H1 (cell line): ENCODE measurements at regions not wholly inside any gene's neighbourhood (a gene's known extent, or its start where the extent isn't known, plus 50 kb on each side); places are given as distances from the start of the nearest gene placed in this dataset.

Source experiments
- CTCF ChIA-PET: fragments of 300-600 bp; sonication (Branson Sonifier 250); formaldehyde crosslinking; loops from one replicate; lab custom pipeline; 2021; ENCODE audit not compliant: partially characterized antibody; lab: Charles Lee
- POLR2A ChIA-PET: fragments of 300-600 bp; sonication (Branson Sonifier 250); formaldehyde crosslinking; loops from one replicate; lab custom pipeline; 2021; ENCODE audit warnings: inconsistent platforms; ENCODE audit not compliant: partially characterized antibody; lab: Charles Lee
- DNase-seq, 2 experiments: peaks; one replicate each; pipeline versions ENCODE4 v3.0.0 to v3.0.0-alpha.2; 2010 to 2022; ENCODE audit warnings: low spot score in 2 of 2, low read depth in 1 of 2, mixed read lengths in 1 of 2
- FAIRE-seq: peaks from 2 replicates; lab custom pipeline; 2011; peaks lifted over from hg19 to GRCh38; lab: Jason Lieb, UNC
- H2AFZ ChIP-seq: 2 replicates; pipeline ENCODE4 v1.8.1; 2012; ENCODE audit warnings: low read length, inconsistent platforms
- H2AK5ac ChIP-seq: 2 replicates; pipeline ENCODE4 v1.6.1; 2013; ENCODE audit warnings: low read depth, low read length
- H2BK120ac ChIP-seq: replicated peaks from 2 replicates; pipeline ENCODE3; 2013; ENCODE audit warnings: low read depth, low read length, inconsistent platforms
- H2BK12ac ChIP-seq: 2 replicates; pipeline ENCODE4 v1.6.1; 2013; ENCODE audit warnings: low read depth, low read length
- H2BK15ac ChIP-seq: 2 replicates; pipeline ENCODE4 v1.6.1; 2013; ENCODE audit warnings: low read length
- H2BK20ac ChIP-seq: 2 replicates; pipeline ENCODE4 v1.6.1; 2013; ENCODE audit warnings: low read length
- H2BK5ac ChIP-seq: 2 replicates; pipeline ENCODE4 v1.6.1; 2013; ENCODE audit warnings: low read depth, low read length
- H3K14ac ChIP-seq: 2 replicates; pipeline ENCODE4 v1.6.1; 2013; ENCODE audit warnings: inconsistent platforms; ENCODE audit not compliant: insufficient read length
- H3K18ac ChIP-seq: 2 replicates; pipeline ENCODE4 v1.6.1; 2013; ENCODE audit warnings: low read length; ENCODE audit errors: extremely low read depth
- H3K23ac ChIP-seq: 2 replicates; pipeline ENCODE4 v1.6.1; 2013; ENCODE audit warnings: inconsistent platforms; ENCODE audit not compliant: insufficient read length
- H3K23me2 ChIP-seq: 2 replicates; pipeline ENCODE4 v1.6.1; 2013; ENCODE audit warnings: low read depth, low read length
- H3K27ac ChIP-seq: 2 replicates; pipeline ENCODE4 v1.6.1; 2011; ENCODE audit warnings: low read depth, low read length, inconsistent platforms
- H3K27me3 ChIP-seq, 4 experiments: replicated peaks in 1 of 4; 1 replicate in 1 of 4; 2 replicates in 3 of 4; pipeline versions ENCODE4 v1.6.1 to v1.8.1; 2011 to 2013; ENCODE audit warnings: low read length in 3 of 4, mild to moderate bottlenecking in 3 of 4, inconsistent platforms in 2 of 4, mixed read lengths in 2 of 4, moderate library complexity in 1 of 4; ENCODE audit not compliant: control insufficient read depth in 3 of 4, insufficient read depth in 3 of 4; ENCODE audit errors: extremely low read depth in 1 of 4
- H3K36me3 ChIP-seq, 4 experiments: 2 replicates each; pipeline versions ENCODE4 v1.6.1 to v1.8.1; 2011 to 2013; ENCODE audit warnings: mild to moderate bottlenecking in 4 of 4, low read length in 3 of 4, moderate library complexity in 2 of 4, control low read depth in 1 of 4, inconsistent platforms in 1 of 4; ENCODE audit not compliant: insufficient read depth in 4 of 4, control insufficient read depth in 2 of 4
- H3K4ac ChIP-seq: replicated peaks from 2 replicates; pipeline ENCODE3; 2013; ENCODE audit warnings: low read length, low read depth, mixed read lengths, inconsistent platforms; ENCODE audit not compliant: insufficient read length
- H3K4me1 ChIP-seq, 4 experiments: replicated peaks in 1 of 4; 1 replicate in 1 of 4; 2 replicates in 3 of 4; pipeline versions ENCODE4 v1.6.1 to v1.8.1; 2011 to 2013; ENCODE audit warnings: low read length in 3 of 4, inconsistent platforms in 2 of 4, mixed read lengths in 1 of 4; ENCODE audit not compliant: insufficient read depth in 4 of 4, control insufficient read depth in 3 of 4
- H3K4me2 ChIP-seq, 2 experiments: 2 replicates each; pipeline versions ENCODE4 v1.6.1 to v1.8.1; 2011 to 2013; ENCODE audit warnings: low read depth in 2 of 2, low read length in 2 of 2, control low read depth in 1 of 2, inconsistent platforms in 1 of 2, mild to moderate bottlenecking in 1 of 2; ENCODE audit not compliant: insufficient read depth in 1 of 2
- H3K4me3 ChIP-seq, 4 experiments: fragments of 200-600, 300-600 bp in 1 of 4; sonication (generic), shearing (Covaris generic), sonication (Bioruptor Twin) in 1 of 4; 2 replicates each; pipeline versions ENCODE4 v1.5.1 to v1.8.1; 2011 to 2016; ENCODE audit warnings: low read length in 4 of 4, low read depth in 3 of 4, control low read depth in 2 of 4, inconsistent platforms in 2 of 4, mild to moderate bottlenecking in 2 of 4, mixed read lengths in 1 of 4, moderate library complexity in 1 of 4; ENCODE audit not compliant: insufficient read depth in 2 of 4; ENCODE audit errors: extremely low read depth in 1 of 4
- H3K56ac ChIP-seq: replicated peaks from 2 replicates; pipeline ENCODE3; 2013; ENCODE audit warnings: low read depth, mild to moderate bottlenecking, mixed read lengths, low read length, inconsistent platforms; ENCODE audit not compliant: insufficient read length
- H3K79me1 ChIP-seq: 2 replicates; pipeline ENCODE4 v1.6.1; 2013; ENCODE audit warnings: low read depth, low read length, control low read depth
- H3K79me2 ChIP-seq, 2 experiments: 2 replicates each; pipeline versions ENCODE4 v1.6.1 to v1.8.1; 2012 to 2013; ENCODE audit warnings: low read length in 2 of 2, mild to moderate bottlenecking in 2 of 2, inconsistent platforms in 1 of 2; ENCODE audit not compliant: insufficient read depth in 2 of 2, control insufficient read depth in 1 of 2
- H3K9ac ChIP-seq, 4 experiments: replicated peaks in 1 of 4; 1 replicate in 1 of 4; 2 replicates in 3 of 4; pipeline versions ENCODE4 v1.6.1 to v1.8.1; 2011 to 2013; ENCODE audit warnings: low read depth in 3 of 4, low read length in 3 of 4, control low read depth in 2 of 4, mild to moderate bottlenecking in 2 of 4, moderate library complexity in 2 of 4, inconsistent platforms in 1 of 4; ENCODE audit errors: extremely low read depth in 1 of 4
- H3K9me3 ChIP-seq, 2 experiments: 2 replicates each; pipeline versions ENCODE4 v1.6.1 to v1.8.1; 2012 to 2013; ENCODE audit warnings: mild to moderate bottlenecking in 2 of 2, moderate library complexity in 2 of 2, control low read depth in 1 of 2, inconsistent platforms in 1 of 2, low read depth in 1 of 2, low read length in 1 of 2, mixed read lengths in 1 of 2; ENCODE audit not compliant: insufficient read depth in 2 of 2
- H4K20me1 ChIP-seq, 2 experiments: replicated peaks in 1 of 2; 2 replicates each; pipeline versions ENCODE3 to v1.8.1; 2011 to 2013; ENCODE audit warnings: inconsistent platforms in 2 of 2, low read length in 2 of 2, mild to moderate bottlenecking in 1 of 2; ENCODE audit not compliant: insufficient read depth in 2 of 2, control insufficient read depth in 1 of 2
- H4K5ac ChIP-seq: 2 replicates; pipeline ENCODE4 v1.6.1; 2013; ENCODE audit warnings: low read length, low read depth, mixed read lengths, inconsistent platforms; ENCODE audit not compliant: insufficient read length
- H4K8ac ChIP-seq: 2 replicates; pipeline ENCODE4 v1.8.0; 2013; ENCODE audit warnings: mild to moderate bottlenecking, moderate library complexity, low read length, inconsistent platforms; ENCODE audit not compliant: insufficient read depth; ENCODE audit errors: extremely low read depth
- H4K91ac ChIP-seq: replicated peaks from 2 replicates; pipeline ENCODE3; 2013; ENCODE audit warnings: low read length, mixed read lengths, inconsistent platforms; ENCODE audit not compliant: insufficient read length
- CBX5 ChIP-seq: fragments of 300-800, 300-1000 bp; sonication (generic); IDR thresholded peaks from 2 replicates; pipeline ENCODE4 v1.7.1; 2016; ENCODE audit warnings: antibody characterized with exemption, low read length, low read depth
- JUN ChIP-seq: IDR thresholded peaks from 2 replicates; pipeline ENCODE4 v1.6.1; 2011; ENCODE audit warnings: low read depth, mild to moderate bottlenecking, improper control_type of control experiment, low read length
- SUZ12 ChIP-seq: fragments of 200-600 bp; sonication (generic); IDR thresholded peaks from 2 replicates; pipeline ENCODE4 v1.6.1; 2012; ENCODE audit warnings: mild to moderate bottlenecking, inconsistent platforms, low read length, moderate library complexity, mixed read lengths
- WGBS, 2 experiments: shearing (Covaris generic) in 1 of 2; methylation state at CpG; one replicate each; pipeline versions ENCODE4 v1.1.6 to v1.1.7; 2013 to 2015; ENCODE audit warnings: low lambda C conversion rate in 2 of 2, mixed read lengths in 2 of 2, inconsistent platforms in 1 of 2, low coverage in 1 of 2, missing lambda C conversion rate in 1 of 2; ENCODE audit not compliant: insufficient replicate concordance in 2 of 2, insufficient coverage in 1 of 2, insufficient read length in 1 of 2; ENCODE audit errors: extremely low coverage in 1 of 2, missing lambda C conversion rate in 1 of 2; 5-methylcytosine and 5-hydroxymethylcytosine counted together

DNA sequence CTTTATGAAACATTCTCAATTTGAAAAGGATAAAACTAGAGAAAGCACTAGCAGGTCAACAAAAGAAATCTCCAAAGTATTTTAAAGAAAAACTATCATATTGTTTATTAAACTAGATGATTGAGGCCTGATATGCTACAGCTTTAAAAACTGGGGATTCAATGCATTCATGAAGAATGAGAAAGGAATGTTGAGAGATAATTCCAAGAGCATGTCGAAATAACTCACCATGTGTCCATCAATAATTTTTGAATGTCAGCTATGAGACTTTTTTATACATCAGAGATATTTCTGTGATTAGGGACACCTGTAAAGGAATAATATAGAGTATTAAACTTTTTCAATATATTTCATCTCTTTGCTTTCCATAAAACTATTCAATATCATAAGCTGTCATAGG is 376.9 kb upstream of the REG3G start:
- Histone ChIP-seq H3K79me1 (no peaks in the 10 kb centered on the region), H2BK15ac (no peak overlapping the region), H3K27me3 (no peaks in the 10 kb centered on the region), H4K8ac (no peak overlapping the region), H3K56ac (no peak overlapping the region), H3K4me1 (no peaks in the 10 kb centered on the region), H2BK20ac (no peak overlapping the region), H3K18ac (no peak overlapping the region), H3K23me2 (no peaks in the 10 kb centered on the region), H4K20me1 (no peaks in the 10 kb centered on the region), H3K36me3 (no peaks in the 10 kb centered on the region), H2BK5ac (no peak overlapping the region), H2AK5ac (no peak overlapping the region), H3K23ac (no peak overlapping the region), H3K4ac (no peak overlapping the region), H4K91ac (no peak overlapping the region), H2AFZ (no peak overlapping the region), H4K5ac (no peak overlapping the region), H3K27ac (no peak overlapping the region), H3K9ac (no peak overlapping the region), H3K4me3 (no peak overlapping the region)
- FAIRE-seq (no peak), DNase-seq (no peak)
- CTCF ChIA-PET: no interaction called here
- 89% methylated on average over 1 of the region's 1 CpG; no CpG with 5 or more reads in 1 of the 2 experiments for WGBS, 2 experiments
- TF ChIP-seq CBX5 (no peak), SUZ12 (no peak), JUN (no peak)
- TF ChIP-seq, all 59 proteins: peak for 0
- no peak overlapping the region for H2BK12ac ChIP-seq
- H3K9me3 ChIP-seq: no peaks in the 10 kb centered on the region
- no peak overlapping the region for H3K14ac ChIP-seq
- POLR2A ChIA-PET: no interaction called here
- H2BK120ac ChIP-seq: no peak overlapping the region
- no peaks in the 10 kb centered on the region for H3K79me2 ChIP-seq
- H3K4me2 ChIP-seq: no peak overlapping the region
